H9 (cell line): ENCODE measurements at regions not wholly inside any gene's neighbourhood (a gene's known extent, or its start where the extent isn't known, plus 50 kb on each side); places are given as distances from the start of the nearest gene placed in this dataset.

ENCODE experiments used
- DNase-seq: peaks from one replicate; pipeline ENCODE4 v3.0.0-alpha.2; 2017
- H2AFZ ChIP-seq: one replicate; pipeline ENCODE4 v1.6.1; 2013; ENCODE audit warnings: mild to moderate bottlenecking, low read length, control low read depth, moderate library complexity
- H2AK5ac ChIP-seq: 2 replicates; pipeline ENCODE4 v1.6.1; 2013; ENCODE audit warnings: low read length, control low read depth, mixed read lengths; ENCODE audit not compliant: insufficient read length
- H2BK120ac ChIP-seq: one replicate; pipeline ENCODE4 v1.6.1; 2013; ENCODE audit warnings: low read depth, mild to moderate bottlenecking, low read length, control low read depth, inconsistent platforms; ENCODE audit not compliant: poor library complexity, severe bottlenecking
- H2BK12ac ChIP-seq: 2 replicates; pipeline ENCODE4 v1.6.1; 2013; ENCODE audit warnings: low read length, control low read depth, mixed read lengths, low read depth; ENCODE audit not compliant: insufficient read length
- H2BK15ac ChIP-seq: 2 replicates; pipeline ENCODE4 v1.6.1; 2013; ENCODE audit warnings: low read depth, low read length, control low read depth
- H2BK20ac ChIP-seq: one replicate; pipeline ENCODE4 v1.6.1; 2013; ENCODE audit warnings: low read depth, mild to moderate bottlenecking, low read length, control low read depth, inconsistent platforms; ENCODE audit not compliant: poor library complexity, severe bottlenecking
- H2BK5ac ChIP-seq: 2 replicates; pipeline ENCODE4 v1.6.1; 2013; ENCODE audit warnings: low read length, control low read depth, mixed read lengths; ENCODE audit not compliant: insufficient read length
- H3K14ac ChIP-seq: 2 replicates; pipeline ENCODE4 v1.6.1; 2013; ENCODE audit warnings: low read length, control low read depth; ENCODE audit not compliant: insufficient read depth
- H3K18ac ChIP-seq: 2 replicates; pipeline ENCODE4 v1.6.1; 2013; ENCODE audit warnings: low read depth, mild to moderate bottlenecking, mixed read lengths, low read length, control low read depth; ENCODE audit not compliant: insufficient read length
- H3K23ac ChIP-seq: 2 replicates; pipeline ENCODE4 v1.6.1; 2013; ENCODE audit warnings: low read length, control low read depth, mixed read lengths, low read depth; ENCODE audit not compliant: insufficient read length
- H3K23me2 ChIP-seq: 2 replicates; pipeline ENCODE4 v1.6.1; 2013; ENCODE audit warnings: low read depth, mild to moderate bottlenecking, mixed read lengths, low read length, control low read depth; ENCODE audit not compliant: insufficient read length, poor library complexity, severe bottlenecking
- H3K27ac ChIP-seq: 2 replicates; pipeline ENCODE4 v1.5.1; 2013; ENCODE audit warnings: low read length, control low read depth, mixed read lengths, low read depth; ENCODE audit not compliant: insufficient read length
- H3K27me3 ChIP-seq: 2 replicates; pipeline ENCODE4 v1.6.1; 2013; ENCODE audit warnings: low read length, control low read depth, inconsistent platforms; ENCODE audit not compliant: insufficient read depth
- H3K4ac ChIP-seq: 2 replicates; pipeline ENCODE4 v1.6.1; 2013; ENCODE audit warnings: low read depth, mild to moderate bottlenecking, control low read depth, inconsistent platforms, low read length, moderate library complexity
- H3K4me1 ChIP-seq: 2 replicates; pipeline ENCODE4 v1.6.1; 2013; ENCODE audit warnings: low read length, control low read depth, inconsistent platforms; ENCODE audit not compliant: insufficient read depth
- H3K4me2 ChIP-seq: 2 replicates; pipeline ENCODE4 v1.6.1; 2013; ENCODE audit warnings: low read length, control low read depth, mixed read lengths; ENCODE audit not compliant: insufficient read length, insufficient read depth
- H3K56ac ChIP-seq: 2 replicates; pipeline ENCODE4 v1.6.1; 2013; ENCODE audit warnings: low read depth, mild to moderate bottlenecking, mixed read lengths, low read length, control low read depth; ENCODE audit not compliant: insufficient read length
- H3K79me1 ChIP-seq: 2 replicates; pipeline ENCODE4 v1.6.1; 2013; ENCODE audit warnings: low read depth, mild to moderate bottlenecking, moderate library complexity, low read length, control low read depth, inconsistent platforms; ENCODE audit not compliant: insufficient read depth, poor library complexity, severe bottlenecking
- H3K79me2 ChIP-seq: 2 replicates; pipeline ENCODE4 v1.6.1; 2013; ENCODE audit warnings: low read length, control low read depth, inconsistent platforms; ENCODE audit not compliant: insufficient read depth
- H3K9ac ChIP-seq: 2 replicates; pipeline ENCODE4 v1.6.1; 2013; ENCODE audit warnings: low read length, control low read depth, mixed read lengths; ENCODE audit not compliant: insufficient read length; ENCODE audit errors: extremely low read depth
- H3K9me3 ChIP-seq: one replicate; pipeline ENCODE4 v1.6.1; 2013; ENCODE audit warnings: low read depth, low read length, inconsistent platforms; ENCODE audit not compliant: control insufficient read depth
- H3T11ph ChIP-seq: one replicate; pipeline ENCODE4 v1.6.1; 2013; ENCODE audit warnings: mild to moderate bottlenecking, low read length, control low read depth, inconsistent platforms
- H4K20me1 ChIP-seq: one replicate; pipeline ENCODE4 v1.6.1; 2013; ENCODE audit not compliant: control insufficient read depth, insufficient read length, insufficient read depth
- H4K5ac ChIP-seq: 2 replicates; pipeline ENCODE4 v1.6.1; 2013; ENCODE audit warnings: low read depth, mild to moderate bottlenecking, mixed read lengths, low read length, control low read depth; ENCODE audit not compliant: insufficient read length
- H4K8ac ChIP-seq: replicated peaks from 2 replicates; pipeline ENCODE4 v1.6.1; 2013; ENCODE audit warnings: low read length, control low read depth, mixed read lengths, low read depth; ENCODE audit not compliant: insufficient read length
- H4K91ac ChIP-seq: 2 replicates; pipeline ENCODE4 v1.6.1; 2013; ENCODE audit warnings: low read depth, mild to moderate bottlenecking, moderate library complexity, mixed read lengths, low read length, control low read depth; ENCODE audit not compliant: insufficient read length
- H3K27ac Mint-ChIP-seq, 3 experiments: 2 replicates in 2 of 3; 3 replicates in 1 of 3; pipeline ENCODE4 v1.8.0; 2020 to 2021; ENCODE audit warnings: mixed read lengths in 3 of 3, mild to moderate bottlenecking in 1 of 3, moderate library complexity in 1 of 3
- H3K27me3 Mint-ChIP-seq: 2 replicates; pipeline ENCODE4 v1.8.0; 2021; ENCODE audit warnings: low read depth, mild to moderate bottlenecking, moderate library complexity, mixed read lengths
- H3K36me3 Mint-ChIP-seq, 3 experiments: 2 replicates in 2 of 3; 3 replicates in 1 of 3; pipeline ENCODE4 v1.8.0; 2020 to 2021; ENCODE audit warnings: low read depth in 3 of 3, mixed read lengths in 3 of 3; ENCODE audit not compliant: insufficient read depth in 1 of 3
- H3K4me1 Mint-ChIP-seq, 2 experiments: 2 replicates each; pipeline ENCODE4 v1.8.0; 2020; ENCODE audit warnings: mixed read lengths in 2 of 2
- H3K4me3 Mint-ChIP-seq, 2 experiments: 2 replicates in 1 of 2; 3 replicates in 1 of 2; pipeline ENCODE4 v1.8.0; 2020 to 2021; ENCODE audit warnings: mild to moderate bottlenecking in 2 of 2, mixed read lengths in 2 of 2, moderate library complexity in 1 of 2
- H3K9me3 Mint-ChIP-seq, 2 experiments: 2 replicates in 1 of 2; 3 replicates in 1 of 2; pipeline ENCODE4 v1.8.0; 2020; ENCODE audit warnings: mild to moderate bottlenecking in 2 of 2, mixed read lengths in 2 of 2, moderate library complexity in 1 of 2
- CTCF ChIP-seq: fragments of 200-600 bp; sonication (generic); conservative IDR thresholded peaks from 3 replicates; pipeline ENCODE4 v1.8.0; 2021; ENCODE audit warnings: antibody characterized with exemption, mild to moderate bottlenecking
- WGBS: extraction: QIAGEN DNeasy Blood & Tissue Kit; methylation state at CpG from one replicate; pipeline ENCODE4 v1.1.7; 2013; ENCODE audit warnings: missing lambda C conversion rate, low lambda C conversion rate, mixed read lengths; ENCODE audit not compliant: insufficient read length; ENCODE audit errors: extremely low coverage; 5-methylcytosine and 5-hydroxymethylcytosine counted together

- Histone ChIP-seq H3K27me3 (no peaks in the 10 kb centered on the region), H2BK15ac (no peak overlapping the region), H3K23ac (no peak overlapping the region), H3K23me2 (no peaks in the 10 kb centered on the region), H3K9me3 (no peaks in the 10 kb centered on the region), H2AK5ac (no peak overlapping the region), H3K56ac (no peak overlapping the region), H4K5ac (no peak overlapping the region), H3K79me2 (no peaks in the 10 kb centered on the region), H2BK120ac (no peak overlapping the region), H2AFZ (no peak overlapping the region), H3K18ac (no peak overlapping the region), H2BK5ac (no peak overlapping the region), H4K20me1 (no peaks in the 10 kb centered on the region), H2BK12ac (no peak overlapping the region), H3K4me1 (no peaks in the 10 kb centered on the region), H3T11ph (no peak overlapping the region), H3K79me1 (no peaks in the 10 kb centered on the region), H3K4ac (no peak overlapping the region), H4K8ac (no peak overlapping the region), H3K9ac (no peak overlapping the region), H3K4me2 (no peak overlapping the region), H3K27ac (no peak overlapping the region), H2BK20ac (no peak overlapping the region), H3K14ac (no peak overlapping the region), H4K91ac (no peak overlapping the region)
- Mint-ChIP-seq H3K4me1 (peaks cover 0 to 3% of the 10 kb centered on the region in 2 experiments; a peak in 3 of 4 replicates), H3K27me3 (peaks cover 5% of the 10 kb centered on the region; the same call in 1 of the 2 replicates), H3K36me3 (no peaks in the 10 kb centered on the region), H3K9me3 (no peaks in the 10 kb centered on the region), H3K27ac (no peak overlapping the region), H3K4me3 (no peak overlapping the region)
- TF ChIP-seq CTCF = no peak
- WGBS = no CpG with 5 or more reads among the region's 3 CpGs
- DNase-seq = no peak
Measured at GRCh38 chr10:78513986-78514385, 480.3 kb downstream of the RPS24 start.
